G401.6 (cell line): ENCODE measurements at regions not wholly inside any gene's neighbourhood (a gene's known extent, or its start where the extent isn't known, plus 50 kb on each side); places are given as distances from the start of the nearest gene placed in this dataset.
"Not testable (repeated sequence)": the region's sequence is repeated elsewhere in the genome, so short reads cannot be mapped to it uniquely, and the experiment has no call there.

Experiments used
- FAIRE-seq: peaks from 2 replicates; lab custom pipeline; 2012; peaks lifted over from hg19 to GRCh38; lab: Jason Lieb, UNC

- no peak for FAIRE-seq
These were observed 127.6 kb downstream of the SOX1 start for GRCh38 chr13:112194579-112194978.

- FAIRE-seq = no peak
These were observed 131.6 kb downstream of the SOX1 start for GRCh38 chr13:112198396-112199010.

- no peak for FAIRE-seq
These were observed 133.3 kb downstream of the SOX1 start for GRCh38 chr13:112200200-112200599.

DNA sequence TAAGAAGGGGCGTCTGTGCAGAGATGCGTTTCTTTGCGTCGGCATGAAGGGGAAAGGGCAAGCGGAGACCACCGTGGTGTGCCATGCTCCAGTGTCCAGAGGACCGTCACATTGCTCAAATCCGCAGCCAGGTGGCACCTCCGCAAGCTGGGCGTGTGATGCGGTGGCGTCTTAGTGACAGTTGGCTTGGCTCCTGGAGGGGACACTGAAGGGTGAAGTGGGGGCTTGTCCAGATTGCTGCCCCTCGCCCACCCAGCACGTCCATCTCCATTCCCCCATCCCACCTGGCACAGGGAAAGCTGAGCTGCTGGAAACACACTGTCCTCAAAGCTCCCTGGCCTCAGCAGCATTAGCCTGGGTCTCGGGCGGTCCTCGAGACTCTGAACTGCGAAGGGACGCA lies 135.3 kb downstream of the SOX1 start:
- no peak for FAIRE-seq

GRCh38 chr13:112202966-112203365 lies 136.0 kb downstream of the SOX1 start:
- FAIRE-seq = no peak

GRCh38 chr13:112203614-112204013 lies 136.7 kb downstream of the SOX1 start:
- no peak for FAIRE-seq

- no peak for FAIRE-seq
These were observed 137.7 kb downstream of the SOX1 start for GRCh38 chr13:112204346-112205327.

DNA sequence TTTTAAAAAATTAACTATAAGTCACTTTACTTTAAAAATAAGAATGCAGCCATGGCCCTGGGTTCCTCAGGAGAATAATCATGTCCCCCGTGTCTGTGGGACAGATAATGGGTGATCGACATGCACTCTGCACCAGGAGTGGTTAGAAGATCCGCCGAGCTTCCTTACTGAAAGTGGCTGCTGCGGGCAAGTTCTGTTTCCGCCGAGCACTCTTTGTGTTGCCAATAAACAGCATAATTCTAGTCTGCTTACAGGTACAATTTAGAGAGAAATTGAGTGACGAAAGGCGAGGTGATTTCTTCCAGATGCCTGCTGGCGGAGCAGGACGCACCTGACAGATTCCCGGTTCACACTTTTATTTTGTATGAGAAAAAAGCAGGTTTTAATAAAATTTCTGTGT lies 139.0 kb downstream of the SOX1 start:
- FAIRE-seq = no peak

DNA sequence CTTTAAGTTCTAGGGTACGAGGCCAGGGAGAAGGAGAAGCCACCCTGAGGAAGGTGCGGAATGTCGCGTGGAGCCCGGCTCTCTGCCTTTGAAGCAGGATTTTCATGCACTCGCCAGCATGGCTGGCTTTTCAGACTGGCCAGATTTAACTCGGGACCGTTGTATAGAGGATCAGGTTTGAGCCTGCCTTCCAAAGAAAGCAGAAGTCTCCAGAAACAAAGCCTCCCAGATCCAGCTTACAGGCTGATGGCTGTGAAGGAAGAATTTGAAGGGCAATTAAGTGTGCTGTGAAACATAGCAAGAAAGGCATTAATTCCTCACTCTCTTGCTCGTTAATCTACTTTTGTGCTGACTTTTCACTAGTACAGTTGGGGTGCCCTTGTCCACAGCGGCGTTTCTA lies 140.2 kb downstream of the SOX1 start:
- no peak for FAIRE-seq

DNA sequence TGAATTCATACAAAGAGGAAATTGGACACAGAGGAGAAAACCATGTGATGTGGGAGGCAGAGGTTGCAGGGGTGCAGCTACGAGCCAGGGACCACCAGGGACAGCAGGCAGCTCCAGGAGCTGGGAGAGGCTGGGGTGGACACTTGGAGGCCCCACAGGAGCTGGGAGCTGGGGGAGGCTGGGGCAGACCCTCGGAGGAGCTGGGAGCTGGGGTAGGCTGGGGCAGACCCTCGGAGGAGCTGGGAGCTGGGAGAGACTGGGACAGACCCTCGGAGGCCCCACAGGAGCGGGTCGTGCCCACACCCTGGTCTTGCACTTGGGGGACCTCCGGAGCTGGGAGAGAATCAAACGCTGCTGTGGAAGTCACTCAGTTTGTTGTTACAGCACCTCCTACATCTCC lies 141.7 kb downstream of the SOX1 start:
- no peak for FAIRE-seq

- no peak for FAIRE-seq
These were observed 142.3 kb downstream of the SOX1 start for GRCh38 chr13:112209266-112209665.

DNA sequence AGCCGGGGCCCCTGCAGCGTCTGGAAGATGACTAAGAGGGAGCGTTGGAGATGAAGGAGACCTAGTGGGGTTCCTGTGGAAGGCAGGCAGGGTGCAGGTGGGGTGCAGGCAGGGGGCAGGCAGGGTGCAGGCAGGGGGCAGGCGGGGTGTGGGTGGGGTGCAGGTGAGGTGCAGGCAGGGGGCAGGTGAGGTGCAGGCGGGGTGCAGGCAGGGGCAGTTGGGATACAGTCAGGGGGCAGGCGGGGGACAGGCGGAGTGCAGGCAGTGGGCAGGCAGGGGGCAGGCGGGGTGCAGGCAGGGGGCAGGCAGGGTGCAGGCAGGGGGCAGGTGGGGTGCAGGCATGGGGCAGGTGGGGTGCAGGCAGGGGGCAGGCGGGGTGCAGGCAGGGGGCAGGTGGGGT lies 142.8 kb downstream of the SOX1 start:
- FAIRE-seq = no peak

DNA sequence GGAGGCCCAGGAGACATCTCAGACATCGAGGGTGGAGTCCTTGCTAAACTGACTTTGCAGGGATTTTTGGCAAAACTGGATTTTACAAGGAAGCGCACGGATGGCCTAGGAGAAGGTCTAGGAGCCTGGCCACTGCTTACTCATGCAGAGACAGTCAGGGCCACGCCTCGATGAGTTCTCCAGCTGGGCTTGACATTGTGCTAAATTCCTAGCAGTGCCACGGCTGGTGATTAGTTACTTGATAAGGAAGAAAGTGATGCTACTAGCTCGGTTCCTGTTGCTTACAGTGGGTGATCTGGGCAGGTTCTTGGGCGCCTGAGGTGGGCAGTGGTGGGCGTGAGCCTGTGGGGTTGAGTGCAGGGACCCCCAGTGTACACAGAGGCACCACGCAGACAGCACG lies 143.4 kb downstream of the SOX1 start:
- no peak for FAIRE-seq

GRCh38 chr13:112212533-112212932 lies 145.6 kb downstream of the SOX1 start:
- FAIRE-seq = no peak

DNA sequence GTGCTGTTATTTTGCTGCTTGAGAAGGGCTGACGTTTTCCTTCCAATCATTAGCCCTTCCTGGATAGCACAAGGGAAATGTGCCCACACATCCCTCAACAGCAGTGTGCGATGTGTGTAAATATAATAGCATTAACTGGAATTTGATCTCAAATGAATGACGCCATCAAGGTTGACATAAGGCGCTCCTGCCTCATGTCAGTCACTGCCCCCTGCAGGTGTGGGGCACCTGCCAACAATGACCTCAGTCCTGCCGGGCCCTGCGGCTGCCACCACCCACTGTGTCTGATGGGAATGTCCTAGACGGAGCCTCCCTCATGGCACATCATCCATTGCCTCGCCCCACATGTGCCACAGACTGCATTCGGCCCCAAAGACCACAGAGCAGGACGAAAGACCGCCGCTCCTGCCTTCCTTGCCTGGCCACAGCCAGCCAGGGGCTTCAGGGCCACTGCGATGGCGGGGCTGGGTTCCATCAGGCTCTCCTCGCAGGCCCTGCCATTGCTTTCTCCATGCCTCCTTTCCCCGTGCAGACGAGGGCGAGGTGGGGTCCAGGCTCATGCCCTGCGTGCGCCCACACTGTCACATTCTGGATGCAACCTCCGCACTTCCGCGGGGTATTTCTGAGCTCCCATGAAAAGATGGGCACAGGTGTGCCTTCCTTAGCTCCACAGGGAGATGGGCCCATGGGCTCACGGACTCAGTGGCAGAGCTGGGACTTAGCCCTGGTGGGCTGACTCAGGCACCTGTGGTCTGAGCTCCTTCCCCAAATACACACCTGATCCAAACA lies 146.7 kb downstream of the SOX1 start:
- FAIRE-seq = no peak

GRCh38 chr13:112215871-112216270 lies 148.9 kb downstream of the SOX1 start:
- no peak for FAIRE-seq

GRCh38 chr13:112217431-112217830 lies 150.5 kb downstream of the SOX1 start:
- FAIRE-seq = no peak

GRCh38 chr13:112218416-112218815 lies 151.5 kb downstream of the SOX1 start:
- FAIRE-seq = no peak

DNA sequence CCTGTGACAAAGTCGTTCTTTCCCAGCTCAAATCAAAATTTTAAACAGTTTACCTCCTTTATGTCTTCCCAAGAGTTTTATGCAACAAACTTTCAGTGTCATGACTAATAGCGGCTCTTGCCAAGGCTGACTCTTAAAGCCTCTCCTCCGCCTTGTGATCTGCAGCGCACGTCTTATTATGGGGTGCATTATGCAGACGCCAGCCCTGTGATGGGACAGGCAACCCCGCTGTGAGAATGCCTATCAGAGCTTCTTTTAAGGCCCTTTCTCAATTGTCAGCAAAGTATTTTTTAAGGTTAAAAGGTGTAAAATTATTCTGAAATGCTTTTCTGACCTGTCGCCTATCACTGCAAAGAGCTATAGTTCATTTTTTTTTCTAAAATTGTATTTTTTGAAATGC lies 152.8 kb downstream of the SOX1 start:
- FAIRE-seq = no peak

- no peak for FAIRE-seq
These were observed 153.4 kb downstream of the SOX1 start for GRCh38 chr13:112220296-112220875.

DNA sequence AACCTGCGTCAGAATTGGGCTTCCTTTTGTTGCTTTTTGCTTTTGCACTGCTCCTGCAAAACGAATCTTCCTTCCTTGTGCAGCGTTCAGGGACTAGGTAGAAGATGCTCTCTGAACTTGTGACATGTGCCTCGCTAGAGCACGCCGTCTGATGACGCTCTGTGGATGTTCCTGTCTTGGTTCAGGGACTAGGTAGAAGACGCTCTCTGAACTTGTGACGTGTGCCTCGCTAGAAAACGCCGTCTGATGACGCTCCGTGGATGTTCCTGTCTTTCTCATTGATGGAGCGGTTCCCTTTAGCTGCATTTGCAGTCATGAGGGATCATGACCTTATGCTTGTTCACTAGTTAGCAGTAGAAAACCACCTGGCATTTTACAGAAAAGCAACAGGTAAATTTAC lies 154.0 kb downstream of the SOX1 start:
- no peak for FAIRE-seq

DNA sequence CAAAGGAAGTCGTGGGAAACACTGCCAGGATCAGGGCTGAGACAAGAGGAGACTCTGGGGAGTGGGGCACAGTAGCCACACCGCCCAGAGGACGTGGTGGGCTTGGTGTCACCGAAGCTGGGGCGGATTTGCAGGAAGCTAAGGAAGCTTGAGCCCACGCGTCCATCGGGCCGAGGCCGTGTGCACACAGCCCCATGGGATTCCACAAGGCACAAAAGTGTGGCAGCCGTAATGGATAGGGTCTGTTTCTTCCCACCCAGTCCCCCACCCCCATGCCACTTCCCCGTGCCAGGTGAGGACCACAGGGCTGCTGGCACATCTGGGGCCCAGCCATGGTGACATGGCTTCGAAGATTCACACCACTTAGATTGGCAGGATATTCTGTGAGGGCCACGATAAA lies 153.2 kb upstream of the SPACA7 start:
- FAIRE-seq = no peak

DNA sequence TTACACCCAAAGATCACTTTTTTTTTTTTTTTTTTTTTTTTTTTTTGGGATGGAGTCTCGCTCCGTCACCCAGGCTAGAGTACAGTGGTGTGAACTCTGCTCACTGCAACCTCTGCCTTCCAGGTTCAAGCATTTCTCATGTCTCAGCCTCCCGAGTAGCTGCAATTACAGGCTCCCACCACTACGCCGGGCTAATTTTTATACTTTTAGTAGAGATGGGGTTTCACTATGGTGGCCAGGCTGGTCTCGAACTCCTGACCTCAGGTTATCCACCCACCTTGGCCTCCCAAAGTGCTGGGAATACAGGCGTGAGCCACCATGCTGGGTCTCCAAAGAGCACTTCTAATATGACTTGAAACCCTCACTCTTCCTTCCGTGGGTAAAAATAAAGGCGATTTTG lies 152.2 kb upstream of the SPACA7 start:
- FAIRE-seq = not testable (repeated sequence)
